Hepatocyte (in vitro differentiated cells): ENCODE measurements at regions not wholly inside any gene's neighbourhood (a gene's known extent, or its start where the extent isn't known, plus 50 kb on each side); places are given as distances from the start of the nearest gene placed in this dataset.
"Not testable (repeated sequence)": the region's sequence is repeated elsewhere in the genome, so short reads cannot be mapped to it uniquely, and the experiment has no call there.

Source experiments
- DNase-seq: peaks from one replicate; pipeline ENCODE4 v3.0.0-alpha.2; 2016; ENCODE audit warnings: low spot score
- H2AFZ ChIP-seq: fragments of 200-600 bp; sonication (generic); 2 replicates; pipeline ENCODE4 v1.6.0; 2016; ENCODE audit warnings: antibody characterized with exemption, mild to moderate bottlenecking
- H3K27ac ChIP-seq: fragments of 200-600 bp; sonication (generic); 2 replicates; pipeline ENCODE4 v1.5.1; 2016; ENCODE audit warnings: mild to moderate bottlenecking
- H3K27me3 ChIP-seq: fragments of 200-600 bp; sonication (generic); 2 replicates; pipeline ENCODE4 v1.6.1; 2016
- H3K36me3 ChIP-seq: fragments of 200-600 bp; sonication (generic); replicated peaks from 2 replicates; pipeline ENCODE4 v1.5.1; 2016; ENCODE audit warnings: low read depth; ENCODE audit not compliant: insufficient read depth
- H3K4me1 ChIP-seq: fragments of 200-600 bp; sonication (generic); 2 replicates; pipeline ENCODE4 v1.5.1; 2016; ENCODE audit warnings: mild to moderate bottlenecking, moderate library complexity; ENCODE audit not compliant: insufficient read depth
- H3K4me2 ChIP-seq: fragments of 200-600 bp; sonication (generic); 2 replicates; pipeline ENCODE4 v1.6.0; 2016
- H3K4me3 ChIP-seq: fragments of 200-600 bp; sonication (generic); 2 replicates; pipeline ENCODE4 v1.5.1; 2016; ENCODE audit warnings: mild to moderate bottlenecking
- H3K79me2 ChIP-seq: fragments of 200-600 bp; sonication (generic); 2 replicates; pipeline ENCODE4 v1.6.0; 2017; ENCODE audit warnings: mild to moderate bottlenecking
- H3K9me2 ChIP-seq: fragments of 200-600 bp; sonication (generic); replicated peaks from 2 replicates; pipeline ENCODE4 v1.6.0; 2017; ENCODE audit warnings: mild to moderate bottlenecking; ENCODE audit not compliant: insufficient read depth
- H3K9me3 ChIP-seq: fragments of 200-600 bp; sonication (generic); 2 replicates; pipeline ENCODE4 v1.5.1; 2016; ENCODE audit warnings: low read depth, mild to moderate bottlenecking
- H4K20me1 ChIP-seq: fragments of 200-600 bp; sonication (generic); 2 replicates; pipeline ENCODE4 v1.6.0; 2016; ENCODE audit warnings: mild to moderate bottlenecking; ENCODE audit not compliant: insufficient read depth, poor library complexity, severe bottlenecking
- CTCF ChIP-seq: fragments of 200-600 bp; sonication (generic); IDR thresholded peaks from 2 replicates; pipeline ENCODE4 v1.5.1; 2016; ENCODE audit warnings: antibody characterized with exemption, mild to moderate bottlenecking; ENCODE audit not compliant: poor library complexity
- EZH2 ChIP-seq: fragments of 200-600 bp; sonication (generic); IDR thresholded peaks from 2 replicates; pipeline ENCODE4 v1.6.1; 2016; ENCODE audit warnings: antibody characterized with exemption, mild to moderate bottlenecking, borderline replicate concordance
- EZH2phosphoT487 ChIP-seq: fragments of 200-600 bp; sonication (generic); IDR thresholded peaks from one replicate; pipeline ENCODE4 v1.6.1; 2018; ENCODE audit warnings: antibody characterized with exemption, mild to moderate bottlenecking, low read depth, moderate library complexity; ENCODE audit not compliant: unreplicated experiment, severe bottlenecking
- WGBS: methylation state at CpG from one replicate; pipeline ENCODE4 v1.1.6; 2016; ENCODE audit warnings: low lambda C conversion rate; ENCODE audit errors: missing lambda C conversion rate; 5-methylcytosine and 5-hydroxymethylcytosine counted together

DNA sequence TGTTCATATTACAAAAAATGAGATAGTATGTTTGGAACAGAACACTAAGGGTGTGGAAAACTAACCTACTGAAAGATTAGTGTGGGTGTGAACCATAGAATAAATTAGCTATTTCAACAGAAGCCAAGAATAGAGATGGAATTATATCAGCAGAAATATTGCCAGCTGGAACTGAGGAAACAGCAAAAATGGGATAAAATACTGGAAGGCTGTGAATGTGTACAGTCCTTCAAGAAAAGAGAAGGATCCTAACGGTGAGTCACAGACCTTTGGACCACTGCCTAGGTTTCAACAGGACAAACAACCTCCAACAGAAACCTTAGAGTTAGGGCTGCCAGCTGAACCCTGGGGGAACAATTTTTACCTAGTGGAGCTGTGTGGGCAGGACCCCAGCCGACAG, 395.0 kb downstream of the ZWINT start:
- Histone ChIP-seq H4K20me1 (no peaks in the 10 kb centered on the region), H3K36me3 (no peaks in the 10 kb centered on the region), H3K4me3 (no peak overlapping the region), H3K9me2 (no peaks in the 10 kb centered on the region), H3K79me2 (no peaks in the 10 kb centered on the region), H3K27me3 (no peaks in the 10 kb centered on the region), H3K9me3 (no peaks in the 10 kb centered on the region), H3K27ac (no peak overlapping the region), H3K4me2 (no peak overlapping the region), H3K4me1 (no peaks in the 10 kb centered on the region), H2AFZ (no peak overlapping the region)
- DNase-seq = no peak
- 77% methylated on average over 2 of the region's 2 CpGs for WGBS
- TF ChIP-seq EZH2 = no peak
- no peak for TF ChIP-seq EZH2phosphoT487
- no peak for TF ChIP-seq CTCF

GRCh38 chr10:55943403-55943802, 417.7 kb downstream of the ZWINT start:
- no peaks in the 10 kb centered on the region for H3K9me2 ChIP-seq
- H3K9me3 ChIP-seq = no peaks in the 10 kb centered on the region
- TF ChIP-seq EZH2phosphoT487 (no peak), EZH2 (no peak), CTCF (no peak)
- WGBS = 99% methylated on average over 3 of the region's 3 CpGs
- no peak for DNase-seq
- no peaks in the 10 kb centered on the region for H3K4me1 ChIP-seq
- H4K20me1 ChIP-seq = no peaks in the 10 kb centered on the region
- no peaks in the 10 kb centered on the region for H3K27me3 ChIP-seq
- H3K79me2 ChIP-seq = no peaks in the 10 kb centered on the region
- H3K4me3 ChIP-seq = no peak overlapping the region
- no peak overlapping the region for H3K4me2 ChIP-seq
- H2AFZ ChIP-seq = no peak overlapping the region
- no peaks in the 10 kb centered on the region for H3K36me3 ChIP-seq
- H3K27ac ChIP-seq = no peak overlapping the region

GRCh38 chr10:55929291-55929690, 431.8 kb downstream of the ZWINT start:
- Histone ChIP-seq H3K36me3 (no peaks in the 10 kb centered on the region), H3K79me2 (no peaks in the 10 kb centered on the region), H4K20me1 (no peaks in the 10 kb centered on the region), H3K4me2 (no peak overlapping the region), H3K4me1 (no peaks in the 10 kb centered on the region), H3K27me3 (no peaks in the 10 kb centered on the region), H2AFZ (no peak overlapping the region), H3K4me3 (no peak overlapping the region), H3K9me3 (no peaks in the 10 kb centered on the region), H3K9me2 (no peaks in the 10 kb centered on the region), H3K27ac (no peak overlapping the region)
- TF ChIP-seq EZH2 (no peak), CTCF (no peak), EZH2phosphoT487 (no peak)
- no peak for DNase-seq
- WGBS = 83% methylated on average over 1 of the region's 1 CpG

- H3K27me3 ChIP-seq, DNase-seq, H3K4me1 ChIP-seq, H3K9me2 ChIP-seq, H3K4me3 ChIP-seq, H3K9me3 ChIP-seq, H3K36me3 ChIP-seq, H3K79me2 ChIP-seq, H4K20me1 ChIP-seq: not testable (repeated sequence)
- 28% methylated on average over 25 of the region's 25 CpGs for WGBS
- Histone ChIP-seq H3K27ac (peak overlapping the region; percentile 1), H3K4me2 (peak overlapping the region; percentile 68), H2AFZ (peak overlapping the region; percentile 14)
Measured at GRCh38 chr10:55899472-55900147, 461.4 kb downstream of the ZWINT start.
